PC-9 (cell line): ENCODE measurements at regions not wholly inside any gene's neighbourhood (a gene's known extent, or its start where the extent isn't known, plus 50 kb on each side); places are given as distances from the start of the nearest gene placed in this dataset.

ENCODE experiments used
- BruUV-seq: library from RNA; stranded (reverse); fragments of 400-500 nt; replicated peaks from 2 replicates; lab custom pipeline; 2021; lab: Mats Ljungman, UMichigan
- CTCF ChIA-PET: fragments of 300-600 bp; sonication (Branson Sonifier 250); formaldehyde crosslinking; loops from one replicate; lab custom pipeline; 2022; ENCODE audit warnings: antibody characterized with exemption; lab: Charles Lee
- POLR2A ChIA-PET: fragments of 300-600 bp; sonication (Branson Sonifier 250); formaldehyde crosslinking; loops from one replicate; lab custom pipeline; 2022; ENCODE audit warnings: antibody characterized with exemption; ENCODE audit not compliant: unreplicated experiment; lab: Charles Lee
- DNase-seq, 2 experiments: peaks; one replicate each; pipeline versions ENCODE4 v3.0.0 to v3.0.0-alpha.2; 2015 to 2022; ENCODE audit warnings: mixed read lengths in 1 of 2
- H2AFZ ChIP-seq: fragments of 200-600 bp; sonication (generic); 2 replicates; pipeline ENCODE4 v1.8.1; 2017; ENCODE audit warnings: antibody characterized with exemption
- H3F3A ChIP-seq: fragments of 200-600 bp; sonication (generic); 2 replicates; pipeline ENCODE4 v1.8.1; 2017; ENCODE audit warnings: antibody characterized with exemption, mild to moderate bottlenecking, low read depth; ENCODE audit not compliant: insufficient read depth
- H3K27ac ChIP-seq: fragments of 200-600 bp; sonication (generic); 2 replicates; pipeline ENCODE4 v1.6.1; 2016; ENCODE audit warnings: mixed run types
- H3K27me3 ChIP-seq: fragments of 200-600 bp; sonication (generic); 2 replicates; pipeline ENCODE4 v1.6.1; 2016; ENCODE audit warnings: low read depth, mixed run types; ENCODE audit not compliant: insufficient read depth
- H3K36me3 ChIP-seq: fragments of 200-600 bp; sonication (generic); 2 replicates; pipeline ENCODE4 v1.6.1; 2016; ENCODE audit warnings: low read depth, mixed run types
- H3K4me1 ChIP-seq: fragments of 200-600 bp; sonication (generic); replicated peaks from 2 replicates; pipeline ENCODE4 v1.6.1; 2016; ENCODE audit warnings: mixed run types; ENCODE audit not compliant: insufficient read depth
- H3K4me2 ChIP-seq: fragments of 200-600 bp; sonication (generic); 2 replicates; pipeline ENCODE4 v1.6.1; 2017; ENCODE audit warnings: mixed run types
- H3K4me3 ChIP-seq: fragments of 200-600 bp; sonication (generic); 2 replicates; pipeline ENCODE4 v1.6.1; 2016; ENCODE audit warnings: mixed run types
- H3K79me2 ChIP-seq: fragments of 200-600 bp; sonication (generic); 2 replicates; pipeline ENCODE4 v1.6.1; 2017; ENCODE audit warnings: low read depth, mixed run types
- H3K9me2 ChIP-seq: fragments of 200-600 bp; sonication (generic); 2 replicates; pipeline ENCODE4 v1.8.1; 2017; ENCODE audit warnings: mild to moderate bottlenecking; ENCODE audit not compliant: insufficient read depth
- H3K9me3 ChIP-seq: fragments of 200-600 bp; sonication (generic); 2 replicates; pipeline ENCODE4 v1.8.1; 2016; ENCODE audit warnings: low read depth; ENCODE audit not compliant: insufficient read depth
- H4K20me1 ChIP-seq: fragments of 200-600 bp; sonication (generic); 2 replicates; pipeline ENCODE4 v1.8.1; 2017; ENCODE audit not compliant: insufficient read depth
- CTCF ChIP-seq: fragments of 200-600 bp; sonication (generic); conservative IDR thresholded peaks from 2 replicates; pipeline ENCODE4 v1.6.1; 2017; ENCODE audit warnings: mixed run types, antibody characterized with exemption, mild to moderate bottlenecking, moderate library complexity
- EZH2 ChIP-seq: fragments of 200-600 bp; sonication (generic); IDR thresholded peaks from 2 replicates; pipeline ENCODE4 v1.8.0; 2017; ENCODE audit warnings: antibody characterized with exemption, low read depth
- intact Hi-C: fragments of 100-400 bp; cut with micrococcal nuclease; formaldehyde crosslinking; loops from one replicate; pipeline ENCODE4 v1.10.0; 2022; ENCODE audit not compliant: unreplicated experiment

- H3K36me3 ChIP-seq, result no peaks in the 10 kb centered on the region
- intact Hi-C loops, result no loop called here
- H3K9me3 ChIP-seq, result no peaks in the 10 kb centered on the region
- H2AFZ ChIP-seq, result no peak overlapping the region
- H3K9me2 ChIP-seq, result no peaks in the 10 kb centered on the region
- no TSS peak for BruUV-seq
- H3K4me2 ChIP-seq, result no peak overlapping the region
- no peak for TF ChIP-seq EZH2
- no peak for TF ChIP-seq CTCF
- no peaks in the 10 kb centered on the region for H3K4me1 ChIP-seq
- DNase-seq, result no peak
- no peaks in the 10 kb centered on the region for H4K20me1 ChIP-seq
- no peaks in the 10 kb centered on the region for H3K79me2 ChIP-seq
- ChIA-PET CTCF (no interaction called here), POLR2A (interaction anchor here (0.8 kb wide), 1 partner anchor 30 kb away, joined by 8 read pairs; no protein-coding TSS in a partner anchor)
- no peak overlapping the region for H3K4me3 ChIP-seq
- no peak overlapping the region for H3K27ac ChIP-seq
- H3K27me3 ChIP-seq, result no peaks in the 10 kb centered on the region
- no peaks in the 10 kb centered on the region for H3F3A ChIP-seq
Measured at GRCh38 chr4:32847461-32847860, 2127.3 kb downstream of the PCDH7 start.

DNA sequence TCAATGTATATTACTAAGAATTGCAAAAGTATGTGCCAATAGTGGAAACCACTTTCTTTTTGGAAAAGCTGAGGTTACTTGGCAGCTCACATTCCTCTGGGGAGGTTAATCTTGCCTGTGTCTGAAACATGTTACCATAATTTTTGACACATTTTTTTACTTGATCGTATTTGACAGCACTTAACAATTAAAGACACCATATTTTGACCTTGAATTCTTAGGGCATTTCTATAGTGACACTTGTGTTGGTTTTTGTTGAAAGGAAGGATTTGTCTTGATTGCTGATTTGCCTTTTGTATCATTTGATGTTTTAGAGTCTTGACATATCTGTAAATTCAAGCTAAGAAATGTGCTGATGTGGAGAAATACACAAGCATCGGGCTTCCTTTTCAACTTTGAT lies 2135.5 kb downstream of the PCDH7 start:
- H3K27me3 ChIP-seq, result no peaks in the 10 kb centered on the region
- H3K4me1 ChIP-seq, result no peaks in the 10 kb centered on the region
- no TSS peak for BruUV-seq
- H2AFZ ChIP-seq, result no peak overlapping the region
- H3K36me3 ChIP-seq, result no peaks in the 10 kb centered on the region
- H3K9me3 ChIP-seq, result no peaks in the 10 kb centered on the region; the same call in 1 of the 2 replicates
- ChIA-PET CTCF (no interaction called here), POLR2A (no interaction called here)
- H3K4me2 ChIP-seq, result no peak overlapping the region
- H3K79me2 ChIP-seq, result no peaks in the 10 kb centered on the region
- H3F3A ChIP-seq, result no peaks in the 10 kb centered on the region
- TF ChIP-seq EZH2 (no peak), CTCF (no peak)
- H3K27ac ChIP-seq, result no peak overlapping the region
- DNase-seq, result no peak
- no peaks in the 10 kb centered on the region for H3K9me2 ChIP-seq
- H3K4me3 ChIP-seq, result no peak overlapping the region
- intact Hi-C loops, result no loop called here
- H4K20me1 ChIP-seq, result no peaks in the 10 kb centered on the region

DNA sequence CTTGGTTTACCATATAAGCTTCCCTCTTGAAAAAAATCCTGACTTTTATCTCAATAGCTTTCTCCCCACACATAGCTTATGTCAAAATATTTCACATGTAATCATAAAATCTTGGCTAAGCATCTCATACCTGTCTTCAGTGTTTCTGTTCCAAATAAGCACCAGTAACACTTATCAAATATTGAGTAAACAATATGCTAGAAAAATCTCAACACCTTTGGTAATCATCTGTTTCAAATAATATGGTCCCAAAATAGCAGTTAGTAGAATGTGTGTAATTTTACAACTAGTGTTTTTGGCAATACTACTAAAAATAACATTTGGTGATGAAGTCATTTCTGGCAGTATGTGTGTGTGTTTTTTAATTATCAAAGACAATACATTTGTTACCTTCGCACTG lies 2138.2 kb downstream of the PCDH7 start:
- DNase-seq, result no peak
- no peaks in the 10 kb centered on the region for H4K20me1 ChIP-seq
- ChIA-PET POLR2A (interaction anchor here (0.6 kb wide), 1 partner anchor 613 kb away, joined by 3 read pairs; no protein-coding TSS in a partner anchor), CTCF (no interaction called here)
- no peaks in the 10 kb centered on the region; the same call in 1 of the 2 replicates for H3K9me3 ChIP-seq
- no peaks in the 10 kb centered on the region for H3K9me2 ChIP-seq
- no peak overlapping the region for H2AFZ ChIP-seq
- no peak overlapping the region for H3K4me3 ChIP-seq
- BruUV-seq, result no TSS peak
- no peak for TF ChIP-seq CTCF
- no peak for TF ChIP-seq EZH2
- H3K4me1 ChIP-seq, result no peaks in the 10 kb centered on the region
- no peaks in the 10 kb centered on the region for H3K79me2 ChIP-seq
- H3K27me3 ChIP-seq, result no peaks in the 10 kb centered on the region
- no peaks in the 10 kb centered on the region for H3K36me3 ChIP-seq
- H3K27ac ChIP-seq, result no peak overlapping the region
- intact Hi-C loops, result no loop called here
- no peaks in the 10 kb centered on the region for H3F3A ChIP-seq
- no peak overlapping the region for H3K4me2 ChIP-seq
